ENCODE measurements at regions not wholly inside any gene's neighbourhood (a gene's known extent, or its start where the extent isn't known, plus 50 kb on each side); places are given as distances from the start of the nearest gene placed in this dataset.

- no peak for DNase-seq
- Histone ChIP-seq H3K4me1 (peaks cover 0 to 14% (median 2%) of the 10 kb centered on the region in 12 donors), H3K9me3 (peaks cover 0 to 7% (median 1%) of the 10 kb centered on the region in 12 donors), H3K27ac (no peak overlapping the region), H3K4me3 (no peak overlapping the region), H3K27me3 (no peaks in the 10 kb centered on the region), H3K36me3 (no peaks in the 10 kb centered on the region)
- WGBS, 4 donors: 83 to 92% (median 85%) methylated on average over 6 of the region's 6 CpGs
- no peak for ATAC-seq
- TF ChIP-seq POLR2A (IDR thresholded peaks at IDR 0.05) (no peak), CTCF (IDR thresholded peaks at IDR 0.05) (no peak)
- intact Hi-C loops (cut with DNase I): no loop called here
Measured at GRCh38 chr1:184141361-184141880, 89.9 kb downstream of the TSEN15 start.

- H3K4me1 ChIP-seq: peaks cover 0 to 14% (median 2%) of the 10 kb centered on the region in 12 donors
- H3K27me3 ChIP-seq: no peaks in the 10 kb centered on the region
- TF ChIP-seq POLR2A (IDR thresholded peaks at IDR 0.05): no peak
- peak in 2 of 12 donors; percentile 21 to 22 for TF ChIP-seq CTCF (IDR thresholded peaks at IDR 0.05)
- ATAC-seq (peak; percentile 37 to 87 (median 72)), DNase-seq (peak in 1 of 5 donors; percentile 38)
- H3K9me3 ChIP-seq: peaks cover 0 to 3% (median 0%) of the 10 kb centered on the region in 12 donors
- no peak overlapping the region for H3K4me3 ChIP-seq
- 37 to 43% (median 39%) methylated on average over 5 of the region's 5 CpGs for WGBS, 4 donors
- intact Hi-C loops (cut with DNase I): no loop called here
- H3K36me3 ChIP-seq: no peaks in the 10 kb centered on the region
- peak overlapping the region in 2 of 12 donors; percentile 16 to 41 for H3K27ac ChIP-seq
Measured at GRCh38 chr1:184143449-184143848, 91.9 kb downstream of the TSEN15 start.

GRCh38 chr1:184145083-184145482 is 93.6 kb downstream of the TSEN15 start:
- no peak overlapping the region for H3K4me3 ChIP-seq
- no peak overlapping the region for H3K27ac ChIP-seq
- H3K9me3 ChIP-seq: peaks cover 0 to 3% (median 0%) of the 10 kb centered on the region in 12 donors
- TF ChIP-seq POLR2A (IDR thresholded peaks at IDR 0.05): no peak
- no peak for TF ChIP-seq CTCF (IDR thresholded peaks at IDR 0.05)
- ATAC-seq: no peak
- H3K4me1 ChIP-seq: peaks cover 0 to 14% (median 2%) of the 10 kb centered on the region in 12 donors
- H3K27me3 ChIP-seq: no peaks in the 10 kb centered on the region
- intact Hi-C loops (cut with DNase I): loop anchor here in 1 of 10 donors (2.0 kb wide), 1 partner anchor 18 kb away; no protein-coding TSS in a partner anchor
- 94 to 98% (median 97%) methylated on average over 5 of the region's 5 CpGs for WGBS, 4 donors
- no peak for DNase-seq
- H3K36me3 ChIP-seq: no peaks in the 10 kb centered on the region

GRCh38 chr1:184146202-184146601 is 94.7 kb downstream of the TSEN15 start:
- WGBS, 4 donors: 96 to 97% (median 96%) methylated on average over 4 of the region's 4 CpGs
- intact Hi-C loops (cut with DNase I): no loop called here

More at GRCh38 chr1:184146202-184146601, 94.7 kb downstream of the TSEN15 start:
- Histone ChIP-seq H3K36me3 (no peaks in the 10 kb centered on the region), H3K4me3 (no peak overlapping the region), H3K4me1 (peaks cover 0 to 21% (median 10%) of the 10 kb centered on the region in 12 donors), H3K27me3 (no peaks in the 10 kb centered on the region), H3K27ac (no peak overlapping the region), H3K9me3 (peaks cover 0 to 3% (median 0%) of the 10 kb centered on the region in 12 donors)
- TF ChIP-seq CTCF (IDR thresholded peaks at IDR 0.05): no peak
- TF ChIP-seq POLR2A (IDR thresholded peaks at IDR 0.05): no peak
- DNase-seq (no peak), ATAC-seq (no peak)

All from heart left ventricle (tissue), 16 donors.